Panc1 (cell line): ENCODE measurements at regions not wholly inside any gene's neighbourhood (a gene's known extent, or its start where the extent isn't known, plus 50 kb on each side); places are given as distances from the start of the nearest gene placed in this dataset.

Experiments used
- ATAC-seq: fragments of 200-7000 bp; cut with Tn5 transposase; 2 replicates; pipeline ENCODE4 v1.9.1; 2020; ENCODE audit warnings: mild to moderate bottlenecking, moderate library complexity
- BruUV-seq: library from RNA; stranded (reverse); fragments of 400-500 nt; replicated peaks from 2 replicates; lab custom pipeline; 2021; lab: Mats Ljungman, UMichigan
- CTCF ChIA-PET: fragments of 300-600 bp; sonication (Branson Sonifier 250); formaldehyde crosslinking; loops from one replicate; lab custom pipeline; 2022; ENCODE audit warnings: antibody characterized with exemption; lab: Charles Lee
- POLR2A ChIA-PET: fragments of 300-600 bp; sonication (Branson Sonifier 250); formaldehyde crosslinking; loops from one replicate; lab custom pipeline; 2022; ENCODE audit warnings: antibody characterized with exemption; lab: Charles Lee
- DNase-seq: peaks from one replicate; pipeline ENCODE4 v3.0.0-alpha.2; 2010; ENCODE audit warnings: low read depth, low spot score
- H3K27ac ChIP-seq: 2 replicates; pipeline ENCODE4 v1.5.1; 2011; ENCODE audit warnings: mild to moderate bottlenecking, low read length, inconsistent platforms
- H3K27me3 ChIP-seq: fragments of 200-500 bp; sonication (Bioruptor generic); 2 replicates; pipeline ENCODE4 v1.6.0; 2014; ENCODE audit warnings: low read length, inconsistent platforms; ENCODE audit not compliant: control insufficient read depth, insufficient read depth
- H3K36me3 ChIP-seq: fragments of 200-500 bp; sonication (Bioruptor generic); 2 replicates; pipeline ENCODE4 v1.5.1; 2014; ENCODE audit warnings: inconsistent platforms, mild to moderate bottlenecking, low read length, moderate library complexity; ENCODE audit not compliant: control insufficient read depth, insufficient read depth
- H3K4me1 ChIP-seq: 2 replicates; pipeline ENCODE4 v1.5.1; 2011; ENCODE audit warnings: inconsistent platforms, mild to moderate bottlenecking, low read length, moderate library complexity; ENCODE audit not compliant: control insufficient read depth, insufficient read depth
- H3K4me3 ChIP-seq, 2 experiments: 2 replicates each; pipeline ENCODE4 v1.5.1; 2011 to 2012; ENCODE audit warnings: low read depth in 2 of 2, low read length in 2 of 2, mild to moderate bottlenecking in 2 of 2, inconsistent platforms in 1 of 2, moderate library complexity in 1 of 2
- H3K9me3 ChIP-seq: fragments of 200-500 bp; sonication (Bioruptor generic); 2 replicates; pipeline ENCODE4 v1.5.1; 2014; ENCODE audit warnings: low read depth, mild to moderate bottlenecking, inconsistent platforms, low read length, moderate library complexity; ENCODE audit not compliant: control insufficient read depth, insufficient read depth
- POLR2AphosphoS5 ChIP-seq: IDR thresholded peaks from 2 replicates; pipeline ENCODE4 v1.6.1; 2012; ENCODE audit warnings: mild to moderate bottlenecking, low read depth, low read length, moderate library complexity
- SIN3A ChIP-seq: IDR thresholded peaks from 2 replicates; pipeline ENCODE4 v1.6.1; 2012; ENCODE audit warnings: low read depth, mild to moderate bottlenecking, low read length, moderate library complexity, borderline replicate concordance; ENCODE audit not compliant: insufficient read depth
- TCF7L2 ChIP-seq: IDR thresholded peaks from 2 replicates; pipeline ENCODE4 v1.6.1; 2011; ENCODE audit warnings: mild to moderate bottlenecking, low read depth, low read length, inconsistent platforms
- in situ Hi-C: cut with HindIII; loops from 2 replicates; pipeline ENCODE4 v1.10.0; 2016; ENCODE audit warnings: low sequenced_read_pairs, low pct_unique_long_range_greater_than_20kb
- intact Hi-C: fragments of 100-400 bp; cut with micrococcal nuclease; formaldehyde crosslinking; loops from one replicate; pipeline ENCODE4 v1.10.0; 2022; ENCODE audit not compliant: unreplicated experiment
- TF ChIP-seq, protein P1 (sequence below), 2 experiments: IDR thresholded peaks; 2 replicates each; pipeline ENCODE4 v1.6.1; 2011 to 2012; ENCODE audit warnings: low read depth in 2 of 2, control low read depth in 1 of 2, low read length in 1 of 2, mild to moderate bottlenecking in 1 of 2, moderate library complexity in 1 of 2; ENCODE audit not compliant: insufficient read depth in 1 of 2
- TF ChIP-seq, protein P2 (sequence below): fragments of 450-650 bp; IDR thresholded peaks from 2 replicates; pipeline ENCODE4 v1.5.1; 2017; ENCODE audit warnings: mild to moderate bottlenecking

DNA sequence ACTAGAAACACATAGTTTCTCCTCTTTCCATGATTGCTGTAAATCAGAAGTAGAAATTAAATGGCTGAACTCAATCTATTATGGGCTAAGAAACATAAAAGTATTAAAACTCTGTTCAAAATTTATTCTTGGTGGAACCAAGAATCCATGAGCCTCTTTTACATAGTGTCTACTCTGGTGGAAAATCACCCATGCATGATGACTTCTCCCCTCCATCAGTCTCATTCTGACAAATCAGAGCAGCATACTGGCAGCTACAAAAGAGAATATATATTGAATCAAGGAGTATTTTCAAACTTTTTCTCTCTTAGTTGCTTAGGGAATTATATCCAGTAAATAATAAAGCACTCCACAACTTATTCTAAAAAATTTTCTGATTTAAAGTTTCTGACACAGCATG lies 536.9 kb upstream of the CCDC54 start:
- H3K27me3 ChIP-seq: no peaks in the 10 kb centered on the region
- BruUV-seq: no TSS peak
- H3K36me3 ChIP-seq: no peaks in the 10 kb centered on the region
- TF ChIP-seq SIN3A (no peak), TCF7L2 (no peak), POLR2AphosphoS5 (no peak)
- TF ChIP-seq, protein P1, sequence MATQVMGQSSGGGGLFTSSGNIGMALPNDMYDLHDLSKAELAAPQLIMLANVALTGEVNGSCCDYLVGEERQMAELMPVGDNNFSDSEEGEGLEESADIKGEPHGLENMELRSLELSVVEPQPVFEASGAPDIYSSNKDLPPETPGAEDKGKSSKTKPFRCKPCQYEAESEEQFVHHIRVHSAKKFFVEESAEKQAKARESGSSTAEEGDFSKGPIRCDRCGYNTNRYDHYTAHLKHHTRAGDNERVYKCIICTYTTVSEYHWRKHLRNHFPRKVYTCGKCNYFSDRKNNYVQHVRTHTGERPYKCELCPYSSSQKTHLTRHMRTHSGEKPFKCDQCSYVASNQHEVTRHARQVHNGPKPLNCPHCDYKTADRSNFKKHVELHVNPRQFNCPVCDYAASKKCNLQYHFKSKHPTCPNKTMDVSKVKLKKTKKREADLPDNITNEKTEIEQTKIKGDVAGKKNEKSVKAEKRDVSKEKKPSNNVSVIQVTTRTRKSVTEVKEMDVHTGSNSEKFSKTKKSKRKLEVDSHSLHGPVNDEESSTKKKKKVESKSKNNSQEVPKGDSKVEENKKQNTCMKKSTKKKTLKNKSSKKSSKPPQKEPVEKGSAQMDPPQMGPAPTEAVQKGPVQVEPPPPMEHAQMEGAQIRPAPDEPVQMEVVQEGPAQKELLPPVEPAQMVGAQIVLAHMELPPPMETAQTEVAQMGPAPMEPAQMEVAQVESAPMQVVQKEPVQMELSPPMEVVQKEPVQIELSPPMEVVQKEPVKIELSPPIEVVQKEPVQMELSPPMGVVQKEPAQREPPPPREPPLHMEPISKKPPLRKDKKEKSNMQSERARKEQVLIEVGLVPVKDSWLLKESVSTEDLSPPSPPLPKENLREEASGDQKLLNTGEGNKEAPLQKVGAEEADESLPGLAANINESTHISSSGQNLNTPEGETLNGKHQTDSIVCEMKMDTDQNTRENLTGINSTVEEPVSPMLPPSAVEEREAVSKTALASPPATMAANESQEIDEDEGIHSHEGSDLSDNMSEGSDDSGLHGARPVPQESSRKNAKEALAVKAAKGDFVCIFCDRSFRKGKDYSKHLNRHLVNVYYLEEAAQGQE (IDR thresholded peaks at IDR 0.05; ENCODE audit: insufficient read depth in 1 of 2, low read depth in 2 of 2, low read length in 1 of 2): no peak
- TF ChIP-seq, protein P2, sequence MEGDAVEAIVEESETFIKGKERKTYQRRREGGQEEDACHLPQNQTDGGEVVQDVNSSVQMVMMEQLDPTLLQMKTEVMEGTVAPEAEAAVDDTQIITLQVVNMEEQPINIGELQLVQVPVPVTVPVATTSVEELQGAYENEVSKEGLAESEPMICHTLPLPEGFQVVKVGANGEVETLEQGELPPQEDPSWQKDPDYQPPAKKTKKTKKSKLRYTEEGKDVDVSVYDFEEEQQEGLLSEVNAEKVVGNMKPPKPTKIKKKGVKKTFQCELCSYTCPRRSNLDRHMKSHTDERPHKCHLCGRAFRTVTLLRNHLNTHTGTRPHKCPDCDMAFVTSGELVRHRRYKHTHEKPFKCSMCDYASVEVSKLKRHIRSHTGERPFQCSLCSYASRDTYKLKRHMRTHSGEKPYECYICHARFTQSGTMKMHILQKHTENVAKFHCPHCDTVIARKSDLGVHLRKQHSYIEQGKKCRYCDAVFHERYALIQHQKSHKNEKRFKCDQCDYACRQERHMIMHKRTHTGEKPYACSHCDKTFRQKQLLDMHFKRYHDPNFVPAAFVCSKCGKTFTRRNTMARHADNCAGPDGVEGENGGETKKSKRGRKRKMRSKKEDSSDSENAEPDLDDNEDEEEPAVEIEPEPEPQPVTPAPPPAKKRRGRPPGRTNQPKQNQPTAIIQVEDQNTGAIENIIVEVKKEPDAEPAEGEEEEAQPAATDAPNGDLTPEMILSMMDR: no peak
- no peak overlapping the region for H3K27ac ChIP-seq
- H3K9me3 ChIP-seq: no peaks in the 10 kb centered on the region
- no peak overlapping the region for H3K4me3 ChIP-seq
- in situ Hi-C loops (no loop called here), intact Hi-C loops (no loop called here)
- ChIA-PET POLR2A (no interaction called here), CTCF (no interaction called here)
- DNase-seq (no peak), ATAC-seq (no peak)
- no peaks in the 10 kb centered on the region for H3K4me1 ChIP-seq

DNA sequence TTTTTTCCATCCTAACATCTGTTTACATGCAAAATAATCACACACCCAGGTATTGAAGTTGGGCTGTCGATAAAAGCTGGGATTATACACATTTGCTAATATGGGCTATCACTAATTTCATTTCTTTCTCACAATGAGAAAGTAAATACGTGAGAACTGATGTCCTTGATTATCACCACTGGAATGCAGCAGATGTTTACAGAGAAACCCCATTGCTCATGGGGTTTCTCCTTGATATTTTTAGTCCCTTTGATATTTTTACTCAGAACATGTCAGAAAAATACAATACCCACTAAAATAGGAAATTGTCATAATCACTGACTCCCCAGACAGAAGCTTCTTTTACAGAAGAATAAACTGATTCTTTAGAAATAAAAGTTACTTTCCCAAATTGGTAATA lies 535.1 kb upstream of the CCDC54 start:
- no peaks in the 10 kb centered on the region for H3K36me3 ChIP-seq
- no peak for TF ChIP-seq SIN3A
- TF ChIP-seq, protein P1 (IDR thresholded peaks at IDR 0.05; ENCODE audit: insufficient read depth in 1 of 2, low read depth in 2 of 2, low read length in 1 of 2): no peak
- no peak for TF ChIP-seq TCF7L2
- TF ChIP-seq, protein P2: no peak
- TF ChIP-seq POLR2AphosphoS5: no peak
- H3K9me3 ChIP-seq: no peaks in the 10 kb centered on the region
- DNase-seq (no peak), ATAC-seq (no peak)
- H3K27me3 ChIP-seq: no peaks in the 10 kb centered on the region
- POLR2A ChIA-PET: no interaction called here
- H3K4me1 ChIP-seq: no peaks in the 10 kb centered on the region
- intact Hi-C loops: no loop called here
- BruUV-seq: no TSS peak
- no peak overlapping the region for H3K4me3 ChIP-seq
- no peak overlapping the region for H3K27ac ChIP-seq
- CTCF ChIA-PET: no interaction called here
- in situ Hi-C loops: no loop called here
